K562 (cell line): ENCODE measurements at regions not wholly inside any gene's neighbourhood (a gene's known extent, or its start where the extent isn't known, plus 50 kb on each side); places are given as distances from the start of the nearest gene placed in this dataset.
"Not testable (repeated sequence)": the region's sequence is repeated elsewhere in the genome, so short reads cannot be mapped to it uniquely, and the experiment has no call there.

Experiments used
- ATAC-seq: fragments of 200-7000 bp; cut with Tn5 transposase; 3 replicates; pipeline ENCODE4 v1.9.1; 2020; ENCODE audit warnings: moderate library complexity
- BruUV-seq: library from RNA; stranded (reverse); fragments of 400-500 nt; replicated peaks from 2 replicates; lab custom pipeline; 2021; lab: Mats Ljungman, UMichigan
- CTCF ChIA-PET: fragments of 300-600 bp; formaldehyde crosslinking; extraction: SDS; loops from one replicate; lab custom pipeline; 2021; ENCODE audit warnings: low intra/inter-chr PET ratio; lab: Yijun Ruan, JAX
- POLR2A ChIA-PET: fragments of 300-600, 350-650 bp; sonication (Branson Sonifier 250); formaldehyde crosslinking; extraction: SDS; loops from one replicate; lab custom pipeline; 2021; ENCODE audit warnings: antibody characterized with exemption, inconsistent platforms; lab: Yijun Ruan, JAX
- DNase-seq, 4 experiments: peaks; one replicate each; pipeline versions ENCODE4 v3.0.0 to v3.0.0-alpha.2; 2011 to 2018; ENCODE audit warnings: low spot score in 3 of 4, mixed read lengths in 3 of 4; ENCODE audit errors: extremely low read depth in 1 of 4
- FAIRE-seq: peaks from 2 replicates; lab custom pipeline; 2011; peaks lifted over from hg19 to GRCh38; lab: Jason Lieb, UNC
- H2AFZ ChIP-seq: 2 replicates; pipeline ENCODE4 v1.6.0; 2011; ENCODE audit warnings: low read depth, low read length, control low read depth, inconsistent platforms
- H3K27ac ChIP-seq: fragments of 200-600 bp; 3 replicates; pipeline ENCODE4 v1.8.0; 2011; ENCODE audit warnings: low read depth, mild to moderate bottlenecking, control low read depth, inconsistent platforms, low read length, moderate library complexity, mixed read lengths; ENCODE audit errors: extremely low read depth
- H3K27me3 ChIP-seq, 2 experiments: fragments of 300-600 bp in 1 of 2; 2 replicates in 1 of 2; 3 replicates in 1 of 2; pipeline versions ENCODE4 v1.6.0 to v1.8.0; 2011; ENCODE audit warnings: inconsistent platforms in 2 of 2, low read length in 2 of 2, mild to moderate bottlenecking in 1 of 2, mixed read lengths in 1 of 2, moderate library complexity in 1 of 2; ENCODE audit not compliant: control insufficient read depth in 2 of 2, insufficient read depth in 2 of 2
- H3K36me3 ChIP-seq: fragments of 300-600 bp; 3 replicates; pipeline ENCODE4 v1.8.0; 2011; ENCODE audit warnings: mild to moderate bottlenecking, low read length, inconsistent platforms; ENCODE audit not compliant: control insufficient read depth, insufficient read depth
- H3K4me1 ChIP-seq, 2 experiments: fragments of 200-600 bp in 1 of 2; replicated peaks in 1 of 2; 2 replicates in 1 of 2; 3 replicates in 1 of 2; pipeline versions ENCODE4 v1.5.1 to v1.8.0; 2011; ENCODE audit warnings: inconsistent platforms in 2 of 2, low read length in 2 of 2, mild to moderate bottlenecking in 1 of 2, mixed read lengths in 1 of 2, moderate library complexity in 1 of 2; ENCODE audit not compliant: control insufficient read depth in 2 of 2, insufficient read depth in 2 of 2
- H3K4me2 ChIP-seq: 2 replicates; pipeline ENCODE4 v1.6.1; 2011; ENCODE audit warnings: low read length, control low read depth, inconsistent platforms, mixed read lengths; ENCODE audit not compliant: insufficient read depth
- H3K4me3 ChIP-seq: fragments of 200-600 bp; sonication (generic), shearing (Covaris generic); 2 replicates; pipeline ENCODE4 v1.5.1; 2016; ENCODE audit warnings: control low read depth, inconsistent platforms
- H3K79me2 ChIP-seq: fragments of 200-600 bp; 3 replicates; pipeline ENCODE4 v1.8.0; 2011; ENCODE audit warnings: low read length, inconsistent platforms; ENCODE audit not compliant: control insufficient read depth, insufficient read depth
- H3K9ac ChIP-seq, 2 experiments: 2 replicates each; pipeline versions ENCODE4 v1.6.0 to v1.6.1; 2011; ENCODE audit warnings: low read depth in 2 of 2, low read length in 2 of 2, control low read depth in 1 of 2, inconsistent platforms in 1 of 2, mild to moderate bottlenecking in 1 of 2, mixed read lengths in 1 of 2; ENCODE audit not compliant: insufficient read depth in 1 of 2
- H3K9me1 ChIP-seq: one replicate; pipeline ENCODE4 v1.6.0; 2011; ENCODE audit warnings: inconsistent platforms, mild to moderate bottlenecking, low read length, moderate library complexity; ENCODE audit not compliant: control insufficient read depth, insufficient read depth
- H3K9me3 ChIP-seq: replicated peaks from 2 replicates; pipeline ENCODE4 v1.5.1; 2011; ENCODE audit warnings: low read depth, low read length, inconsistent platforms; ENCODE audit not compliant: control insufficient read depth, insufficient read depth
- H4K20me1 ChIP-seq: replicated peaks from 2 replicates; pipeline ENCODE4 v1.6.1; 2011; ENCODE audit warnings: low read length, inconsistent platforms, mixed read lengths; ENCODE audit not compliant: control insufficient read depth, insufficient read depth
- WGBS: fragments of 100-300 bp; shearing (Covaris generic); methylation state at CpG from one replicate; pipeline ENCODE4 v1.1.6; 2016; ENCODE audit warnings: low coverage, mixed read lengths; ENCODE audit not compliant: insufficient coverage; ENCODE audit errors: missing lambda C conversion rate; 5-methylcytosine and 5-hydroxymethylcytosine counted together
- in situ Hi-C: fragments of 300-500 bp; cut with MboI; formaldehyde crosslinking; loops from 4 replicates; pipeline ENCODE4 v1.15.0; 2018; ENCODE audit warnings: inconsistent platforms, mixed read lengths
- intact Hi-C: fragments of 100-400 bp; cut with micrococcal nuclease; formaldehyde crosslinking; loops from 2 replicates; pipeline ENCODE4 v1.14.2; 2022

GRCh38 chr9:39009743-39010142 is 278.2 kb downstream of the CNTNAP3 start:
- H3K9ac ChIP-seq, H3K9me1 ChIP-seq, BruUV-seq, H4K20me1 ChIP-seq, H3K4me1 ChIP-seq, H3K36me3 ChIP-seq, CTCF ChIA-PET, FAIRE-seq, H3K79me2 ChIP-seq, in situ Hi-C loops, H3K4me2 ChIP-seq, intact Hi-C loops, H3K27me3 ChIP-seq, H3K27ac ChIP-seq, DNase-seq, H3K9me3 ChIP-seq, H2AFZ ChIP-seq, POLR2A ChIA-PET, ATAC-seq, H3K4me3 ChIP-seq: not testable (repeated sequence)
- WGBS, result 19% methylated on average over 2 of the region's 4 CpGs

DNA sequence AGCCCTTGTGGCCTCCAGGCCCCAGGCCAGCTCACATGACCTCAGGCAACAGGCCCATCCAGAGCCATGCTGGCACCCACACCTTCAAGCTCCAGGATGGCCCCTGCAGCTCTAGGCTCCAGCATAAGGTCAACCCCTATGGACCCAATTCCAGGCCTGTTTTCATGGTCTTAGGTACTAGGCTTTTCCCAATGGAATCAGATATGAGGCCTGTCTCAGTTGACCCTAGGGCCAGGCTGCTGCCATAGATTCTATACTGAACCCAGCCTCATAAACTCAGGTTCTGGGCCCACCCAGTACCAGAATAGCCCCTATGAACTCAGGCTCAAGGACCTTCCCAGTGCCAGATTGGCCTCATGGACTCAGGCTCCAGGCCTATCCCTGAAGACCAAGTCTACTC is 278.6 kb downstream of the CNTNAP3 start:
- H3K9me3 ChIP-seq, H3K4me3 ChIP-seq, H3K9ac ChIP-seq, in situ Hi-C loops, H3K4me1 ChIP-seq, H3K9me1 ChIP-seq, CTCF ChIA-PET, intact Hi-C loops, H3K79me2 ChIP-seq, H4K20me1 ChIP-seq, H3K4me2 ChIP-seq, H3K27me3 ChIP-seq, BruUV-seq, H2AFZ ChIP-seq, FAIRE-seq, H3K36me3 ChIP-seq, H3K27ac ChIP-seq, DNase-seq, ATAC-seq, POLR2A ChIA-PET: not testable (repeated sequence)

DNA sequence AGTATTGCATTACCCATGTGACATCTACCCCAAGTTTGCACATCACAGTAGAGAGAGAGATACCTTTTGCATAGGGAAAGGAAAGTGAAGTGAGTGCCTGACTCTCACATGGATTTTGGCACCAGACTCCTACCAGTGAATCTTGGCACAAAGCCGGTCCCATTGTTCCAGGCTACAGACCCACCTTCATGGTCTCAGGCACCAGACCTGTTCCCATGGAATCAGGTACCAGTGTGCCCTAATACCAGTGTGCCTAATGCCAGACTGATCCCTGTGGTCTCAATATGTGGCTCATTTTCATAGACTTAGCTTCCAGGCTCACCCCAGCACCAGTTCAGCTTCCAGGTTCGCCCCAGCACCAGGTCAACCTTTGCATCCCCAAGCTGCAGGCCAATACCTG is 279.1 kb downstream of the CNTNAP3 start:
- POLR2A ChIA-PET, H3K9ac ChIP-seq, BruUV-seq, intact Hi-C loops, in situ Hi-C loops, H3K79me2 ChIP-seq, ATAC-seq, H3K9me1 ChIP-seq, H3K9me3 ChIP-seq, CTCF ChIA-PET, FAIRE-seq, DNase-seq, H3K27me3 ChIP-seq, H4K20me1 ChIP-seq, H2AFZ ChIP-seq, H3K27ac ChIP-seq, H3K4me2 ChIP-seq, H3K4me3 ChIP-seq, H3K4me1 ChIP-seq, H3K36me3 ChIP-seq: not testable (repeated sequence)
- WGBS, result 30% methylated on average over 1 of the region's 2 CpGs

GRCh38 chr9:39005736-39006135 is 282.2 kb downstream of the CNTNAP3 start:
- DNase-seq, intact Hi-C loops, H3K36me3 ChIP-seq, CTCF ChIA-PET, POLR2A ChIA-PET, H4K20me1 ChIP-seq, H3K27me3 ChIP-seq, H3K4me2 ChIP-seq, H3K27ac ChIP-seq, BruUV-seq, H3K4me3 ChIP-seq, H3K9ac ChIP-seq, H3K9me3 ChIP-seq, FAIRE-seq, H2AFZ ChIP-seq, H3K4me1 ChIP-seq, in situ Hi-C loops, H3K79me2 ChIP-seq, ATAC-seq, H3K9me1 ChIP-seq: not testable (repeated sequence)
